SK-N-SH treated with all-trans-retinoic acid at 6 μM for 48 hours (cell line): ENCODE measurements at regions not wholly inside any gene's neighbourhood (a gene's known extent, or its start where the extent isn't known, plus 50 kb on each side); places are given as distances from the start of the nearest gene placed in this dataset.

ENCODE experiments used
- ATAC-seq: fragments of 200-7000 bp; cut with Tn5 transposase; 3 replicates; pipeline ENCODE4 v1.9.1; 2020; ENCODE audit warnings: mild to moderate bottlenecking, moderate library complexity
- ARNTL ChIP-seq: fragments of 450-650 bp; formaldehyde crosslinking; IDR thresholded peaks from 2 replicates; pipeline ENCODE4 v1.5.0; 2020; ENCODE audit warnings: low read depth, mild to moderate bottlenecking, moderate library complexity, borderline replicate concordance
- BACH2 ChIP-seq: fragments of 250-450 bp; sonication (Bioruptor Pico); IDR thresholded peaks from 2 replicates; pipeline ENCODE4 v1.9.0; 2021; ENCODE audit warnings: mild to moderate bottlenecking, borderline replicate concordance
- CSDC2 ChIP-seq: fragments of 250-450 bp; sonication (Bioruptor Pico); IDR thresholded peaks from 2 replicates; pipeline ENCODE4 v1.5.0; 2020; ENCODE audit warnings: mild to moderate bottlenecking, moderate library complexity
- GLIS3 ChIP-seq: fragments of 250-450 bp; sonication (Bioruptor Pico); IDR thresholded peaks from 2 replicates; pipeline ENCODE4 v1.5.0; 2020; ENCODE audit warnings: mild to moderate bottlenecking, moderate library complexity
- ISL1 ChIP-seq: fragments of 250-450 bp; sonication (Bioruptor Pico); IDR thresholded peaks from 2 replicates; pipeline ENCODE4 v2.1.2; 2022; ENCODE audit warnings: mild to moderate bottlenecking, moderate library complexity
- POU6F1 ChIP-seq: fragments of 250-450 bp; sonication (Bioruptor Pico); IDR thresholded peaks from 2 replicates; pipeline ENCODE4 v1.8.0; 2021; ENCODE audit warnings: low read depth, mild to moderate bottlenecking, moderate library complexity, borderline replicate concordance
- PPARA ChIP-seq: fragments of 250-450 bp; sonication (Bioruptor Pico); IDR thresholded peaks from 2 replicates; pipeline ENCODE4 v1.5.0; 2020; ENCODE audit warnings: mild to moderate bottlenecking, borderline replicate concordance
- SNAI2 ChIP-seq: fragments of 250-450 bp; sonication (Bioruptor Pico); IDR thresholded peaks from 2 replicates; pipeline ENCODE4 v1.5.0; 2020; ENCODE audit warnings: mild to moderate bottlenecking, moderate library complexity
- TCF4 ChIP-seq: fragments of 250-450 bp; sonication (Bioruptor Pico); IDR thresholded peaks from 2 replicates; pipeline ENCODE4 v1.8.0; 2021; ENCODE audit warnings: mild to moderate bottlenecking, moderate library complexity, borderline replicate concordance
- TOX ChIP-seq: fragments of 250-450 bp; sonication (Bioruptor Pico); IDR thresholded peaks from 2 replicates; pipeline ENCODE4 v1.8.0; 2021; ENCODE audit warnings: mild to moderate bottlenecking, moderate library complexity, borderline replicate concordance
- ZC3H10 ChIP-seq: fragments of 250-450 bp; sonication (Bioruptor Pico); IDR thresholded peaks from 2 replicates; pipeline ENCODE4 v1.5.1; 2021; ENCODE audit warnings: mild to moderate bottlenecking, moderate library complexity
- ZFP3 ChIP-seq: fragments of 250-450 bp; sonication (Bioruptor Pico); IDR thresholded peaks from 2 replicates; pipeline ENCODE4 v1.5.0; 2020; ENCODE audit warnings: mild to moderate bottlenecking, moderate library complexity
- ZFP30 ChIP-seq: fragments of 450-650 bp; formaldehyde crosslinking; IDR thresholded peaks from 2 replicates; pipeline ENCODE4 v1.5.0; 2022; ENCODE audit warnings: mild to moderate bottlenecking, moderate library complexity
- ZNF565 ChIP-seq: fragments of 450-650 bp; formaldehyde crosslinking; conservative IDR thresholded peaks from 2 replicates; pipeline ENCODE4 v1.5.0; 2020; ENCODE audit warnings: low read depth, mild to moderate bottlenecking, moderate library complexity
- ZNF70 ChIP-seq: fragments of 450-650 bp; formaldehyde crosslinking; IDR thresholded peaks from 2 replicates; pipeline ENCODE4 v1.5.0; 2020; ENCODE audit warnings: mild to moderate bottlenecking, moderate library complexity
- ZNF8 ChIP-seq: fragments of 450-650 bp; formaldehyde crosslinking; IDR thresholded peaks from 2 replicates; pipeline ENCODE4 v1.5.0; 2020; ENCODE audit warnings: mild to moderate bottlenecking, moderate library complexity
- TF ChIP-seq, protein P1 (sequence below): fragments of 250-450 bp; sonication (Bioruptor Pico); IDR thresholded peaks from 2 replicates; pipeline ENCODE4 v1.5.1; 2021; ENCODE audit warnings: mild to moderate bottlenecking, moderate library complexity
- TF ChIP-seq, protein P2 (sequence below): fragments of 250-450 bp; sonication (Bioruptor Pico); IDR thresholded peaks from 2 replicates; pipeline ENCODE4 v1.5.0; 2020; ENCODE audit warnings: mild to moderate bottlenecking, moderate library complexity
- TF ChIP-seq, protein P3 (sequence below): fragments of 250-450 bp; sonication (Bioruptor Pico); IDR thresholded peaks from 2 replicates; pipeline ENCODE4 v1.5.1; 2020; ENCODE audit warnings: low read depth, mild to moderate bottlenecking, moderate library complexity

GRCh38 chr5:40453689-40454088 lies 226.0 kb upstream of the PTGER4 start:
- no peak for ATAC-seq
- TF ChIP-seq ZC3H10 (CRISPR knock-in tag) (no peak), TCF4 (CRISPR knock-in tag) (no peak), ARNTL (CRISPR knock-in tag) (no peak), PPARA (CRISPR knock-in tag) (no peak), BACH2 (CRISPR knock-in tag) (no peak), ZNF70 (CRISPR knock-in tag) (no peak), GLIS3 (no peak), ZFP3 (no peak), ZNF8 (no peak), ZNF565 (CRISPR knock-in tag) (no peak)
- TF ChIP-seq, protein P1, sequence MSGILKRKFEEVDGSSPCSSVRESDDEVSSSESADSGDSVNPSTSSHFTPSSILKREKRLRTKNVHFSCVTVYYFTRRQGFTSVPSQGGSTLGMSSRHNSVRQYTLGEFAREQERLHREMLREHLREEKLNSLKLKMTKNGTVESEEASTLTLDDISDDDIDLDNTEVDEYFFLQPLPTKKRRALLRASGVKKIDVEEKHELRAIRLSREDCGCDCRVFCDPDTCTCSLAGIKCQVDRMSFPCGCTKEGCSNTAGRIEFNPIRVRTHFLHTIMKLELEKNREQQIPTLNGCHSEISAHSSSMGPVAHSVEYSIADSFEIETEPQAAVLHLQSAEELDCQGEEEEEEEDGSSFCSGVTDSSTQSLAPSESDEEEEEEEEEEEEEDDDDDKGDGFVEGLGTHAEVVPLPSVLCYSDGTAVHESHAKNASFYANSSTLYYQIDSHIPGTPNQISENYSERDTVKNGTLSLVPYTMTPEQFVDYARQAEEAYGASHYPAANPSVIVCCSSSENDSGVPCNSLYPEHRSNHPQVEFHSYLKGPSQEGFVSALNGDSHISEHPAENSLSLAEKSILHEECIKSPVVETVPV (CRISPR knock-in tag) = no peak
- TF ChIP-seq, protein P2, sequence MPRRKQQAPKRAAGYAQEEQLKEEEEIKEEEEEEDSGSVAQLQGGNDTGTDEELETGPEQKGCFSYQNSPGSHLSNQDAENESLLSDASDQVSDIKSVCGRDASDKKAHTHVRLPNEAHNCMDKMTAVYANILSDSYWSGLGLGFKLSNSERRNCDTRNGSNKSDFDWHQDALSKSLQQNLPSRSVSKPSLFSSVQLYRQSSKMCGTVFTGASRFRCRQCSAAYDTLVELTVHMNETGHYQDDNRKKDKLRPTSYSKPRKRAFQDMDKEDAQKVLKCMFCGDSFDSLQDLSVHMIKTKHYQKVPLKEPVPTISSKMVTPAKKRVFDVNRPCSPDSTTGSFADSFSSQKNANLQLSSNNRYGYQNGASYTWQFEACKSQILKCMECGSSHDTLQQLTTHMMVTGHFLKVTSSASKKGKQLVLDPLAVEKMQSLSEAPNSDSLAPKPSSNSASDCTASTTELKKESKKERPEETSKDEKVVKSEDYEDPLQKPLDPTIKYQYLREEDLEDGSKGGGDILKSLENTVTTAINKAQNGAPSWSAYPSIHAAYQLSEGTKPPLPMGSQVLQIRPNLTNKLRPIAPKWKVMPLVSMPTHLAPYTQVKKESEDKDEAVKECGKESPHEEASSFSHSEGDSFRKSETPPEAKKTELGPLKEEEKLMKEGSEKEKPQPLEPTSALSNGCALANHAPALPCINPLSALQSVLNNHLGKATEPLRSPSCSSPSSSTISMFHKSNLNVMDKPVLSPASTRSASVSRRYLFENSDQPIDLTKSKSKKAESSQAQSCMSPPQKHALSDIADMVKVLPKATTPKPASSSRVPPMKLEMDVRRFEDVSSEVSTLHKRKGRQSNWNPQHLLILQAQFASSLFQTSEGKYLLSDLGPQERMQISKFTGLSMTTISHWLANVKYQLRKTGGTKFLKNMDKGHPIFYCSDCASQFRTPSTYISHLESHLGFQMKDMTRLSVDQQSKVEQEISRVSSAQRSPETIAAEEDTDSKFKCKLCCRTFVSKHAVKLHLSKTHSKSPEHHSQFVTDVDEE (CRISPR knock-in tag) = no peak

GRCh38 chr5:40452874-40453624 lies 226.7 kb upstream of the PTGER4 start:
- TF ChIP-seq TCF4 (CRISPR knock-in tag) (no peak), ZFP30 (CRISPR knock-in tag) (no peak), TOX (CRISPR knock-in tag) (no peak), CSDC2 (CRISPR knock-in tag) (no peak), ZNF565 (CRISPR knock-in tag) (no peak), ARNTL (CRISPR knock-in tag) (no peak), GLIS3 (no peak), ZNF70 (CRISPR knock-in tag) (no peak), ISL1 (CRISPR knock-in tag) (no peak), BACH2 (CRISPR knock-in tag) (no peak), ZC3H10 (CRISPR knock-in tag) (no peak), POU6F1 (CRISPR knock-in tag) (no peak), PPARA (CRISPR knock-in tag) (no peak), SNAI2 (no peak)
- TF ChIP-seq, protein P1 (CRISPR knock-in tag) = no peak
- TF ChIP-seq, protein P3, sequence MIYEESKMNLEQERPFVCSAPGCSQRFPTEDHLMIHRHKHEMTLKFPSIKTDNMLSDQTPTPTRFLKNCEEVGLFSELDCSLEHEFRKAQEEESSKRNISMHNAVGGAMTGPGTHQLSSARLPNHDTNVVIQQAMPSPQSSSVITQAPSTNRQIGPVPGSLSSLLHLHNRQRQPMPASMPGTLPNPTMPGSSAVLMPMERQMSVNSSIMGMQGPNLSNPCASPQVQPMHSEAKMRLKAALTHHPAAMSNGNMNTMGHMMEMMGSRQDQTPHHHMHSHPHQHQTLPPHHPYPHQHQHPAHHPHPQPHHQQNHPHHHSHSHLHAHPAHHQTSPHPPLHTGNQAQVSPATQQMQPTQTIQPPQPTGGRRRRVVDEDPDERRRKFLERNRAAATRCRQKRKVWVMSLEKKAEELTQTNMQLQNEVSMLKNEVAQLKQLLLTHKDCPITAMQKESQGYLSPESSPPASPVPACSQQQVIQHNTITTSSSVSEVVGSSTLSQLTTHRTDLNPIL = no peak
- TF ChIP-seq, protein P2 (CRISPR knock-in tag) = no peak
- no peak for ATAC-seq
